ENCODE measurements at regions not wholly inside any gene's neighbourhood (a gene's known extent, or its start where the extent isn't known, plus 50 kb on each side); places are given as distances from the start of the nearest gene placed in this dataset.

GRCh38 chr12:45165284-45165683 lies 50.6 kb upstream of the ANO6 start:
- no peak for TF ChIP-seq CTCF (optimal IDR thresholded peaks at IDR 0.05 in 1 of 3, IDR thresholded peaks at IDR 0.05 in 1 of 3, conservative IDR thresholded peaks at IDR 0.05 in 1 of 3; ENCODE audit: extremely low read depth in 1 of 3, insufficient read depth in 2 of 3, low read length in 3 of 3)
- no peak for TF ChIP-seq EZH2 (IDR thresholded peaks at IDR 0.05; ENCODE audit: low read length)
